ENCODE measurements at regions not wholly inside any gene's neighbourhood (a gene's known extent, or its start where the extent isn't known, plus 50 kb on each side); places are given as distances from the start of the nearest gene placed in this dataset.

- no peaks in the 10 kb centered on the region for H3K4me1 ChIP-seq
- no peaks in the 10 kb centered on the region for H3K36me3 ChIP-seq (replicated peaks)
- in situ Hi-C loops (cut with MboI; ENCODE audit: low sequenced_read_pairs) = no loop called here
- no peaks in the 10 kb centered on the region for H3K9me3 ChIP-seq
- no peaks in the 10 kb centered on the region for H3K27me3 ChIP-seq (ENCODE audit: low read depth)
- H3K4me3 ChIP-seq = no peak overlapping the region
- no peak for DNase-seq (ENCODE audit: low spot score in 2 of 2)
Observed at GRCh38 chr14:101473795-101474562, 87.3 kb upstream of the DIO3 start.

GRCh38 chr14:101474563-101475455, 86.5 kb upstream of the DIO3 start:
- H3K4me1 ChIP-seq = no peaks in the 10 kb centered on the region
- no peaks in the 10 kb centered on the region for H3K27me3 ChIP-seq (ENCODE audit: low read depth)
- in situ Hi-C loops (cut with MboI; ENCODE audit: low sequenced_read_pairs) = no loop called here
- H3K4me3 ChIP-seq = no peak overlapping the region
- no peaks in the 10 kb centered on the region for H3K36me3 ChIP-seq (replicated peaks)
- no peaks in the 10 kb centered on the region for H3K9me3 ChIP-seq
- DNase-seq (ENCODE audit: low spot score in 2 of 2) = no peak

DNA sequence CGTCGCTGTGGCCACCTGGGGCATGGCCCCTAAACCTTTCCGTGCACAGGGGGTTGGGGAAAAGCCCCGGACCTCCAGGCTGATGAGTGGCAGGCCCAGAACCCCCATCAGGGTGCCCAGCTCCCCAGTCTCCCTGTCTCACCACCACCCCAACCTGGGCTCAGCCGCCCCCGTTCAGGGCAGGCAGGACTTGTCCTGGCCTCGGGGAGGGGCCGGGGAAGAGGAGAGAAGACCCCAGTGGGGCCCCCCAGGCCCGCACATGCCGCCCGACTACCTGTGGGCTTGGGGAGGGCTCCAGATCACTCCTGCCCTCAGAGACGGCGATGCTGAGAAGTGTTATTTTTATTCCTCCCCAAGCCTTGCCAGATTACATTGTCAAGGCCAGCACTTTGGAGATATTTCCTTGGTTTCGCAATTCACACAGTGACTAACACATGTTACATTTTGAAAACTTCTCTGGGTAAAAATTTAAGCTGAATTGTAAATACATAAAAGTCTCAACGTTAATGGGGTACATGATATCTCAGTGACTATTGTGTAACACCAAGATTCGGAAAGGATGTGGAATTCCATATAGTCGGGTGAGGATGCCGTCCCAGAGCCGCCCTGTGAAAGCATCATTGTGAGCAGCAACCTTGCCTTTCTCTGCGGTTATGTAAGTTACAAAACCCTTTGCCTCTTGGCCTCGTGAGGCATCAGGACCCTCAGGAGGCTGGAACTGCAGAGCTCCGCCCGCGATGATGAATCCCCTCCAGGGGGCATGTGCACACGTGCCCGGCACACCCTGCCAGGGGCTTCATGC, 85.6 kb upstream of the DIO3 start:
- in situ Hi-C loops (cut with MboI; ENCODE audit: low sequenced_read_pairs) = no loop called here
- H3K36me3 ChIP-seq (replicated peaks) = no peaks in the 10 kb centered on the region
- no peak for DNase-seq (ENCODE audit: low spot score in 2 of 2)
- no peaks in the 10 kb centered on the region for H3K4me1 ChIP-seq
- no peaks in the 10 kb centered on the region for H3K27me3 ChIP-seq (ENCODE audit: low read depth)
- no peak overlapping the region for H3K4me3 ChIP-seq
- no peaks in the 10 kb centered on the region for H3K9me3 ChIP-seq

DNA sequence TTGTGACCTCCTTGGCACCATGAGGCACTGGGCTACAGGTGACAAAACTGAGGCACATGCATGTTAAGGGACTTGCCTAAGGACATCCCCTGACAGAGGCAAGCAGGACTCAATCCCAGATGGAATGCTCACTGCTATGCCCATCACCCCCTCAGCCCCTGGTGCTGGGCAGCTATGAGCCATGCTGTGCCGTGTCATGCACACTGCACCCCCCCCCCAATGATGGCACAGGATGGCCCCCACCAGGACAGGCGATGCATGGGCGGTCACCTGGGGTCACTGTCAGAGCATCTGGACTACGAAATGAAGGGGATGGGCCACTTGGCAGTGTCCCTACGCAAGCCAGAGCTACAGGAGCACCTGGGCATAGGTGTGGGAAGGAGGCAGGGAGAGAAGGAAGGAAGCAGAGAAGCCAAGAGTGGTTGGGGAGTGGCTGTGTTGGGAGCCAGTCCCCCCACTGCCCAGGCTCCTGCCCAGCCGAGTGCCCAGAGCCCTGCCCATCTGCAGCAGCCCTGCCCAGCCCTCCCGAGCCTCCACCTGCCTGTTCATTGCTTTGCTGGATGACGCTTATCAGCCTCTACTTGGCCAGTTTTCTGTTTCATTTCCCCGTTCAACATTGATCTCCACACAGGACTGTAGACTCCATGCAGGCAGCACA, 84.9 kb upstream of the DIO3 start:
- Histone ChIP-seq H3K27me3 (ENCODE audit: low read depth) (no peaks in the 10 kb centered on the region), H3K4me3 (no peak overlapping the region), H3K36me3 (replicated peaks) (no peaks in the 10 kb centered on the region), H3K9me3 (no peaks in the 10 kb centered on the region), H3K4me1 (no peaks in the 10 kb centered on the region)
- in situ Hi-C loops (cut with MboI; ENCODE audit: low sequenced_read_pairs) = no loop called here
- no peak for DNase-seq (ENCODE audit: low spot score in 2 of 2)

DNA sequence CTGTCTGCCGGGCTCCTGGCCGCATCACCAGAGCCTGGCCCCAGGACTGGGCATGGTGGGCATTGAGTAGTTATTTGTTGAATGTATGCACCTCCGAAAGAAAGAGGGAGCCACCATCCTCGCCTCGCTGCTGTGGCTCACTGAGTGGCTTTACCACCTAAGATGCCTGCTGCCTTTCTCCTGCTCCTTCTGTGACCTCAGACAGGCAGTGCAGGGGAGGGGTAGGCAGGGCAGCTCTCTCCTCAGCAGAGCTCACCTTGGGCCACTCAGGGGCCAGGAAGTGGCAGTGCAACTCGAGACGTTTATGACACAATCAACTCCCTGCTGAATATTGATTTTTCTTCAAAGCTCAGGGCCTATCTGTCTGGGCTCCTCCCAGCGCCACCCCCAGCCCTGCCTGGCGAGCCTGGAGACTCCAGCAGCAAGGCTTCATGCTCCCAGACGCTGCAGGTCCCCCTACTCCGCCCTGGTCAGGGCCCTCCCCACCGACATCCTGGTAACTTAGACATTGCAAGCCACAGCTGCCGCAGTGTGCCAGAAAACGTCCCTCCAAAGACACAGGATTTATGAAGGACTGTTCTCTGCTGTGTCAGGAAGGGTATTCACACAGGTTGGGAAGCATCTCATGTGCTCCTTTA, 84.3 kb upstream of the DIO3 start:
- H3K4me1 ChIP-seq = no peaks in the 10 kb centered on the region
- H3K27me3 ChIP-seq (ENCODE audit: low read depth) = no peaks in the 10 kb centered on the region
- no peak overlapping the region for H3K4me3 ChIP-seq
- in situ Hi-C loops (cut with MboI; ENCODE audit: low sequenced_read_pairs) = no loop called here
- no peaks in the 10 kb centered on the region for H3K36me3 ChIP-seq (replicated peaks)
- DNase-seq (ENCODE audit: low spot score in 2 of 2) = no peak
- H3K9me3 ChIP-seq = no peaks in the 10 kb centered on the region

- Histone ChIP-seq H3K4me1 (no peaks in the 10 kb centered on the region), H3K4me3 (no peak overlapping the region), H3K27me3 (ENCODE audit: low read depth) (no peaks in the 10 kb centered on the region), H3K9me3 (no peaks in the 10 kb centered on the region), H3K36me3 (replicated peaks) (no peaks in the 10 kb centered on the region)
- no peak for DNase-seq (ENCODE audit: low spot score in 2 of 2)
- in situ Hi-C loops (cut with MboI; ENCODE audit: low sequenced_read_pairs) = no loop called here
Observed at GRCh38 chr14:101477648-101478047, 83.6 kb upstream of the DIO3 start.

GRCh38 chr14:101478096-101478495, 83.2 kb upstream of the DIO3 start:
- Histone ChIP-seq H3K4me3 (no peak overlapping the region), H3K4me1 (no peaks in the 10 kb centered on the region), H3K36me3 (replicated peaks) (no peaks in the 10 kb centered on the region), H3K9me3 (no peaks in the 10 kb centered on the region), H3K27me3 (ENCODE audit: low read depth) (no peaks in the 10 kb centered on the region)
- DNase-seq (ENCODE audit: low spot score in 2 of 2) = peak in 1 of 2 experiments; percentile 2
- in situ Hi-C loops (cut with MboI; ENCODE audit: low sequenced_read_pairs) = no loop called here

GRCh38 chr14:101478796-101479410, 82.4 kb upstream of the DIO3 start:
- H3K36me3 ChIP-seq (replicated peaks) = no peaks in the 10 kb centered on the region
- no peaks in the 10 kb centered on the region for H3K9me3 ChIP-seq
- in situ Hi-C loops (cut with MboI; ENCODE audit: low sequenced_read_pairs) = no loop called here
- no peak overlapping the region for H3K4me3 ChIP-seq
- peak in 1 of 2 experiments; percentile 3 for DNase-seq (ENCODE audit: low spot score in 2 of 2)
- no peaks in the 10 kb centered on the region for H3K27me3 ChIP-seq (ENCODE audit: low read depth)
- H3K4me1 ChIP-seq = no peaks in the 10 kb centered on the region

GRCh38 chr14:101480022-101480746, 81.1 kb upstream of the DIO3 start:
- no peaks in the 10 kb centered on the region for H3K27me3 ChIP-seq (ENCODE audit: low read depth)
- H3K9me3 ChIP-seq = no peaks in the 10 kb centered on the region
- in situ Hi-C loops (cut with MboI; ENCODE audit: low sequenced_read_pairs) = no loop called here
- no peak overlapping the region for H3K4me3 ChIP-seq
- H3K4me1 ChIP-seq = no peaks in the 10 kb centered on the region
- DNase-seq (ENCODE audit: low spot score in 2 of 2) = no peak
- H3K36me3 ChIP-seq (replicated peaks) = no peaks in the 10 kb centered on the region

DNA sequence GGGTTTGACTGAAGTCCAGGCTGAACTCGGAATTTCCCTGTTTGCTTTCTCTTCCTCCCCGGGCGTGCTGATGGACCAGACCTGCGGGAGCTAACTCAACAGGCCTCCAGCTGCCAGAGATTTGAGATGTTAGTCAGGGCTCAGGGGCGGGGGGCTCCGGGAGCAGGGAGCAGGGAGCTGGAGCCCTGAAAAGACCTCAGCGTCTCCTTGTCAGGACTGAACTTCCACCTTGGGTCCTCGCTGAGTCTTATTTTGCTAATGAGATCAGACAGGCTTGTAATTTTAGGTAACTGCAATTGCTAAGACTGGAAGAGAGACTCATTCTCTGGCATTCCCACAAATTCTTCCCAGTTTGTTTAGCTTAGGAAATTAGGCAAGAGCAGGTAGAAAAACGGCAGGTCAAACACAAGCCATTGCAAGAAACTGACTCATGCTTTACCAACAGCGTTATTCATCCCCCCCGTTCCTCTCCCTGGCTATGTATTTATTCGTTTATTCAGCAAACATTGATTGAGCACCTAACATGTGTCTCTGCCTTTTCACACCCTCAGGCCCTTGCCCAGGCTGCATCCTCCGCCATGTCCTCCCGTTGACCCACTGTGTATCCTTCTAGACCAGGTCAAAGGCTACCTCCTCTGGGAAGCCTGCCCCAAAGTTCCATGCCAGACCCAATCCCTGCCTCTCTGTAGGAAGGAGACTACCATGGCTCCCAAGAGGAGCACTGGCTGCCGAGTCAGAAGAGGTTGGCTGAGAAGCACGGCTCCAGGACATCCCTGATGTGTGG, 80.4 kb upstream of the DIO3 start:
- in situ Hi-C loops (cut with MboI; ENCODE audit: low sequenced_read_pairs) = no loop called here
- Histone ChIP-seq H3K9me3 (no peaks in the 10 kb centered on the region), H3K36me3 (replicated peaks) (no peaks in the 10 kb centered on the region), H3K4me1 (no peaks in the 10 kb centered on the region), H3K27me3 (ENCODE audit: low read depth) (no peaks in the 10 kb centered on the region), H3K4me3 (no peak overlapping the region)
- no peak for DNase-seq (ENCODE audit: low spot score in 2 of 2)

- in situ Hi-C loops (cut with MboI; ENCODE audit: low sequenced_read_pairs) = no loop called here
- H3K27me3 ChIP-seq (ENCODE audit: low read depth) = no peaks in the 10 kb centered on the region
- H3K9me3 ChIP-seq = no peaks in the 10 kb centered on the region
- H3K36me3 ChIP-seq (replicated peaks) = no peaks in the 10 kb centered on the region
- no peak for DNase-seq (ENCODE audit: low spot score in 2 of 2)
- H3K4me1 ChIP-seq = no peaks in the 10 kb centered on the region
- no peak overlapping the region for H3K4me3 ChIP-seq
Observed at GRCh38 chr14:101481557-101481956, 79.7 kb upstream of the DIO3 start.

GRCh38 chr14:101482066-101482465, 79.2 kb upstream of the DIO3 start:
- no peak for DNase-seq (ENCODE audit: low spot score in 2 of 2)
- in situ Hi-C loops (cut with MboI; ENCODE audit: low sequenced_read_pairs) = no loop called here

More at GRCh38 chr14:101482066-101482465, 79.2 kb upstream of the DIO3 start:
- Histone ChIP-seq H3K27me3 (ENCODE audit: low read depth) (no peaks in the 10 kb centered on the region), H3K4me1 (no peaks in the 10 kb centered on the region), H3K36me3 (replicated peaks) (no peaks in the 10 kb centered on the region), H3K9me3 (no peaks in the 10 kb centered on the region), H3K4me3 (no peak overlapping the region)
